KMS-11 (cell line): ENCODE measurements at regions not wholly inside any gene's neighbourhood (a gene's known extent, or its start where the extent isn't known, plus 50 kb on each side); places are given as distances from the start of the nearest gene placed in this dataset.
A peak's percentile ranks its signal among the peaks of the same experiment; 100 is the strongest.

Source experiments
- H2AFZ ChIP-seq: fragments of 200-600 bp; sonication (generic); 2 replicates; pipeline ENCODE4 v1.6.1; 2016; ENCODE audit warnings: antibody characterized with exemption, mixed run types, low read depth
- H3K27ac ChIP-seq: fragments of 200-600 bp; sonication (generic); 2 replicates; pipeline ENCODE4 v1.6.1; 2016; ENCODE audit warnings: mild to moderate bottlenecking, mixed run types
- H3K27me3 ChIP-seq: fragments of 200-600 bp; sonication (generic); 2 replicates; pipeline ENCODE4 v1.6.1; 2017; ENCODE audit warnings: mild to moderate bottlenecking, low read depth, mixed run types, moderate library complexity; ENCODE audit not compliant: insufficient read depth
- H3K36me3 ChIP-seq: fragments of 200-600 bp; sonication (generic); 2 replicates; pipeline ENCODE4 v1.6.1; 2017; ENCODE audit warnings: mild to moderate bottlenecking, mixed run types; ENCODE audit not compliant: insufficient read depth
- H3K4me1 ChIP-seq: fragments of 200-600 bp; sonication (generic); 2 replicates; pipeline ENCODE4 v1.6.1; 2016; ENCODE audit warnings: mild to moderate bottlenecking, low read depth, mixed run types; ENCODE audit not compliant: poor library complexity, severe bottlenecking
- H3K4me2 ChIP-seq: fragments of 200-600 bp; sonication (generic); 2 replicates; pipeline ENCODE4 v1.7.0; 2016; ENCODE audit warnings: mild to moderate bottlenecking, mixed run types
- H3K4me3 ChIP-seq: fragments of 200-600 bp; sonication (generic); IDR thresholded peaks from 2 replicates; pipeline ENCODE4 v1.6.1; 2017; ENCODE audit warnings: low read depth, low read length, mixed read lengths; ENCODE audit not compliant: insufficient read depth
- H3K79me2 ChIP-seq: fragments of 200-600 bp; sonication (generic); 2 replicates; pipeline ENCODE4 v1.6.1; 2016; ENCODE audit warnings: low read depth, mixed run types; ENCODE audit not compliant: insufficient read depth
- H3K9ac ChIP-seq: fragments of 200-600 bp; sonication (generic); 2 replicates; pipeline ENCODE4 v1.6.1; 2016; ENCODE audit warnings: mild to moderate bottlenecking, mixed run types
- H4K20me1 ChIP-seq: fragments of 200-600 bp; sonication (generic); 2 replicates; pipeline ENCODE4 v1.6.1; 2016; ENCODE audit warnings: mild to moderate bottlenecking, mixed run types; ENCODE audit not compliant: insufficient read depth
- CTCF ChIP-seq: fragments of 200-600 bp; sonication (generic); conservative IDR thresholded peaks from 2 replicates; pipeline ENCODE4 v1.6.1; 2017; ENCODE audit warnings: low read depth, mild to moderate bottlenecking, antibody characterized with exemption, low read length, moderate library complexity, mixed read lengths

- no peak overlapping the region for H2AFZ ChIP-seq
- no peak overlapping the region for H3K27ac ChIP-seq
- H3K4me1 ChIP-seq = peaks cover 60% of the 10 kb centered on the region
These were observed 72.5 kb upstream of the KLHL25 start for GRCh38 chr15:85867250-85867649.

GRCh38 chr15:85869124-85869523 lies 74.4 kb upstream of the KLHL25 start:
- Histone ChIP-seq H2AFZ (peak overlapping the region; percentile 22; the same call in 1 of the 2 replicates), H3K27me3 (no peaks in the 10 kb centered on the region), H3K27ac (peak overlapping the region; percentile 32), H4K20me1 (no peaks in the 10 kb centered on the region), H3K4me1 (peaks cover 60% of the 10 kb centered on the region), H3K79me2 (no peaks in the 10 kb centered on the region), H3K4me3 (no peak overlapping the region), H3K4me2 (peak overlapping the region; percentile 59), H3K9ac (0 out of 2 replicates have a peak overlapping the region, but pooled peaks have one; percentile 15), H3K36me3 (no peaks in the 10 kb centered on the region)
- no peak for TF ChIP-seq CTCF

More at GRCh38 chr15:85867250-85867649, 72.5 kb upstream of the KLHL25 start:
- H4K20me1 ChIP-seq = no peaks in the 10 kb centered on the region
- H3K79me2 ChIP-seq = no peaks in the 10 kb centered on the region
- H3K4me3 ChIP-seq = no peak overlapping the region
- peak overlapping the region; percentile 2; the same call in 1 of the 2 replicates for H3K4me2 ChIP-seq
- no peaks in the 10 kb centered on the region for H3K36me3 ChIP-seq
- no peak for TF ChIP-seq CTCF
- no peak overlapping the region for H3K9ac ChIP-seq
- no peaks in the 10 kb centered on the region for H3K27me3 ChIP-seq

- no peaks in the 10 kb centered on the region for H3K27me3 ChIP-seq
These were observed 75.7 kb upstream of the KLHL25 start for GRCh38 chr15:85870216-85871014.

GRCh38 chr15:85871545-85871944 lies 76.8 kb upstream of the KLHL25 start:
- H3K27me3 ChIP-seq = no peaks in the 10 kb centered on the region

More at GRCh38 chr15:85870216-85871014, 75.7 kb upstream of the KLHL25 start:
- Histone ChIP-seq H3K4me1 (peaks cover 47% of the 10 kb centered on the region), H2AFZ (peak overlapping the region; percentile 18; the same call in 1 of the 2 replicates), H3K36me3 (no peaks in the 10 kb centered on the region), H3K4me2 (peak overlapping the region; percentile 59), H3K4me3 (no peak overlapping the region), H3K9ac (no peak overlapping the region), H3K27ac (peak overlapping the region; percentile 32; the same call in 1 of the 2 replicates), H4K20me1 (no peaks in the 10 kb centered on the region), H3K79me2 (no peaks in the 10 kb centered on the region)
- TF ChIP-seq CTCF = no peak

More at GRCh38 chr15:85871545-85871944, 76.8 kb upstream of the KLHL25 start:
- Histone ChIP-seq H3K79me2 (no peaks in the 10 kb centered on the region), H4K20me1 (no peaks in the 10 kb centered on the region), H3K4me3 (no peak overlapping the region), H3K27ac (no peak overlapping the region), H3K4me2 (no peak overlapping the region), H3K9ac (no peak overlapping the region), H3K4me1 (peaks cover 41% of the 10 kb centered on the region), H2AFZ (no peak overlapping the region), H3K36me3 (no peaks in the 10 kb centered on the region)
- no peak for TF ChIP-seq CTCF
